SK-N-SH (cell line): ENCODE measurements at regions not wholly inside any gene's neighbourhood (a gene's known extent, or its start where the extent isn't known, plus 50 kb on each side); places are given as distances from the start of the nearest gene placed in this dataset.

Experiments
- CTCF ChIA-PET: fragments of 300-600, 350-600 bp; formaldehyde crosslinking; extraction: SDS; loops from one replicate; lab custom pipeline; 2021; lab: Yijun Ruan, JAX
- POLR2A ChIA-PET: fragments of 350-600 bp; sonication (Branson Sonifier 250); formaldehyde crosslinking; extraction: SDS; loops from one replicate; lab custom pipeline; 2020; ENCODE audit warnings: antibody characterized with exemption, inconsistent platforms; lab: Yijun Ruan, JAX
- DNase-seq: peaks from one replicate; pipeline ENCODE4 v3.0.0; 2012
- H2AFZ ChIP-seq: fragments of 200-600 bp; sonication (generic); 2 replicates; pipeline ENCODE4 v1.8.1; 2016; ENCODE audit warnings: antibody characterized with exemption, mild to moderate bottlenecking, low read depth
- H3F3A ChIP-seq: fragments of 200-600 bp; sonication (generic); replicated peaks from 2 replicates; pipeline ENCODE3; 2016; ENCODE audit warnings: antibody characterized with exemption, mild to moderate bottlenecking; ENCODE audit not compliant: insufficient read depth
- H3K27ac ChIP-seq, 2 experiments: fragments of 200-500 bp in 1 of 2; fragments of 200-600 bp in 1 of 2; sonication (Bioruptor generic) in 1 of 2; sonication (generic), shearing (Covaris generic) in 1 of 2; 2 replicates each; pipeline versions ENCODE4 v1.5.1 to v1.6.1; 2014 to 2016; ENCODE audit warnings: low read depth in 2 of 2, inconsistent platforms in 1 of 2, low read length in 1 of 2, mild to moderate bottlenecking in 1 of 2, mixed read lengths in 1 of 2
- H3K27me3 ChIP-seq: fragments of 200-600 bp; sonication (generic), shearing (Covaris generic); 2 replicates; pipeline ENCODE4 v1.6.1; 2016; ENCODE audit warnings: mixed run types; ENCODE audit not compliant: insufficient read depth
- H3K36me3 ChIP-seq, 2 experiments: fragments of 200-500 bp in 1 of 2; fragments of 200-600 bp in 1 of 2; sonication (Bioruptor generic) in 1 of 2; sonication (generic) in 1 of 2; replicated peaks in 1 of 2; 2 replicates each; pipeline versions ENCODE3 to v1.5.1; 2014 to 2016; ENCODE audit warnings: low read length in 1 of 2, mild to moderate bottlenecking in 1 of 2; ENCODE audit not compliant: insufficient read depth in 2 of 2, control insufficient read depth in 1 of 2
- H3K4me1 ChIP-seq, 2 experiments: fragments of 200-500 bp in 1 of 2; fragments of 200-600 bp in 1 of 2; sonication (Bioruptor generic) in 1 of 2; sonication (generic), shearing (Covaris generic) in 1 of 2; 2 replicates each; pipeline versions ENCODE4 v1.5.1 to v1.6.1; 2014 to 2016; ENCODE audit warnings: low read depth in 1 of 2, low read length in 1 of 2, mixed run types in 1 of 2; ENCODE audit not compliant: insufficient read depth in 2 of 2, control insufficient read depth in 1 of 2
- H3K4me2 ChIP-seq: fragments of 200-600 bp; sonication (generic), shearing (Covaris generic); 2 replicates; pipeline ENCODE4 v1.6.1; 2017; ENCODE audit warnings: mixed run types
- H3K4me3 ChIP-seq, 2 experiments: fragments of 200-500 bp in 1 of 2; fragments of 200-600 bp in 1 of 2; sonication (Bioruptor generic) in 1 of 2; sonication (generic), shearing (Covaris generic) in 1 of 2; 2 replicates each; pipeline versions ENCODE4 v1.5.1 to v1.8.1; 2014 to 2016; ENCODE audit warnings: low read depth in 2 of 2, inconsistent platforms in 1 of 2, low read length in 1 of 2, mild to moderate bottlenecking in 1 of 2, mixed read lengths in 1 of 2, moderate library complexity in 1 of 2
- H3K79me2 ChIP-seq: fragments of 200-600 bp; sonication (generic); 2 replicates; pipeline ENCODE4 v1.8.1; 2017; ENCODE audit warnings: mild to moderate bottlenecking; ENCODE audit not compliant: insufficient read depth
- H3K9ac ChIP-seq: fragments of 200-600 bp; sonication (generic); 2 replicates; pipeline ENCODE4 v1.6.1; 2017; ENCODE audit warnings: mixed run types
- H3K9me2 ChIP-seq: fragments of 200-600 bp; sonication (generic); 2 replicates; pipeline ENCODE4 v1.6.1; 2017; ENCODE audit warnings: mixed run types
- H3K9me3 ChIP-seq: fragments of 200-600 bp; sonication (generic); 2 replicates; pipeline ENCODE4 v1.6.1; 2017; ENCODE audit warnings: mixed run types, mild to moderate bottlenecking, moderate library complexity
- H4K20me1 ChIP-seq: fragments of 200-600 bp; sonication (generic); 2 replicates; pipeline ENCODE4 v1.6.1; 2017; ENCODE audit warnings: mild to moderate bottlenecking, mixed run types; ENCODE audit not compliant: insufficient read depth
- CTCF ChIP-seq: fragments of 200-600 bp; sonication (generic); IDR thresholded peaks from 2 replicates; pipeline ENCODE4 v1.6.1; 2017; ENCODE audit warnings: antibody characterized with exemption, mild to moderate bottlenecking, moderate library complexity
- EP300 ChIP-seq, 2 experiments: IDR thresholded peaks; 2 replicates each; pipeline versions ENCODE4 v1.4.0 to v1.6.1; 2012; ENCODE audit warnings: borderline replicate concordance in 1 of 2, low read depth in 1 of 2, low read length in 1 of 2
- GATA2 ChIP-seq: sonication (generic); formaldehyde crosslinking; IDR thresholded peaks from 2 replicates; pipeline ENCODE4 v1.5.0; 2020; ENCODE audit warnings: mild to moderate bottlenecking, missing genetic modification reagents
- MAX ChIP-seq: IDR thresholded peaks from 2 replicates; pipeline ENCODE4 v1.4.0; 2012; ENCODE audit warnings: low read depth
- MXI1 ChIP-seq: IDR thresholded peaks from 2 replicates; pipeline ENCODE4 v1.6.1; 2012; ENCODE audit warnings: mild to moderate bottlenecking, low read depth, low read length, improper control_type of control experiment
- NFIC ChIP-seq: IDR thresholded peaks from 2 replicates; pipeline ENCODE4 v1.4.0; 2012; ENCODE audit warnings: borderline replicate concordance
- NRF1 ChIP-seq: IDR thresholded peaks from 2 replicates; pipeline ENCODE4 v1.6.1; 2012; ENCODE audit warnings: low read depth, mild to moderate bottlenecking, low read length
- RCOR1 ChIP-seq: fragments of 150-350 bp; IDR thresholded peaks from 2 replicates; pipeline ENCODE4 v1.6.1; 2017; ENCODE audit warnings: antibody characterized with exemption, low read length
- REST ChIP-seq: IDR thresholded peaks from 2 replicates; pipeline ENCODE4 v1.6.1; 2012; ENCODE audit warnings: mild to moderate bottlenecking, low read depth, low read length, moderate library complexity
- RFX5 ChIP-seq: IDR thresholded peaks from 2 replicates; pipeline ENCODE4 v1.6.1; 2012; ENCODE audit warnings: mild to moderate bottlenecking, improper control_type of control experiment, low read length
- SIN3A ChIP-seq: IDR thresholded peaks from 2 replicates; pipeline ENCODE4 v1.6.1; 2012; ENCODE audit warnings: low read depth, mild to moderate bottlenecking, low read length, moderate library complexity, borderline replicate concordance
- TAF1 ChIP-seq: IDR thresholded peaks from 2 replicates; pipeline ENCODE4 v1.6.1; 2012; ENCODE audit warnings: low read depth, mild to moderate bottlenecking, low read length, moderate library complexity, borderline replicate concordance
- TCF12 ChIP-seq: IDR thresholded peaks from 2 replicates; pipeline ENCODE4 v1.4.0; 2012
- YY1 ChIP-seq: IDR thresholded peaks from 2 replicates; pipeline ENCODE4 v1.4.0; 2012; ENCODE audit warnings: low read depth, mild to moderate bottlenecking
- WGBS: methylation state at CpG from one replicate; pipeline ENCODE4 v1.1.6; 2017; ENCODE audit warnings: low lambda C conversion rate; 5-methylcytosine and 5-hydroxymethylcytosine counted together

DNA sequence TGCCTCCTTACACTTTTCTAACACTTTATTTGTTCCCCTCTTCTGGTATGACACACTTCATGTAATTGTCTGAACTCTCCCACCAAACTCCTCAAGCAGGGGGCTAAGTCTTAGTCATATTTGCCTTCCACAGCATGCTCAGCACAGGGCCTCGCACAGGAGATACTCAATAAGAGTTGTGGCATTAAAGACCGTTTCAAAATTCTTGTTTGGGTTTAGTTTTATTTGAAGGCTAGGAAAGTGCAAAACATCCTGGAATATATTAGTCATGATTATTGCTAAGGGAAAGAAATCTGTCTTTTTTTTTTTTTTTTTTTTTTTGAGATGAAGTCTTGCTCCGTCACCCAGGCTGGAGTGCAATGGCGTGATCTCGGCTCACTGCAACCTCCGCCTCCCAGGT, 137.6 kb upstream of the ECI2 start:
- CTCF ChIA-PET, result no interaction called here
- Histone ChIP-seq H3F3A (no peaks in the 10 kb centered on the region), H2AFZ (no peak overlapping the region), H3K27ac (no peak overlapping the region), H3K4me3 (no peak overlapping the region), H4K20me1 (no peaks in the 10 kb centered on the region), H3K4me2 (no peak overlapping the region), H3K9me2 (no peaks in the 10 kb centered on the region), H3K9me3 (no peaks in the 10 kb centered on the region), H3K9ac (no peak overlapping the region), H3K36me3 (no peaks in the 10 kb centered on the region), H3K27me3 (peaks cover 6% of the 10 kb centered on the region; the same call in 1 of the 2 replicates), H3K79me2 (no peaks in the 10 kb centered on the region), H3K4me1 (peaks cover 0 to 9% of the 10 kb centered on the region in 2 experiments; a peak in 1 of 4 replicates)
- 80% methylated on average over 6 of the region's 6 CpGs for WGBS
- TF ChIP-seq MAX, result no peak
- TF ChIP-seq NFIC, result no peak
- no peak for TF ChIP-seq TCF12
- TF ChIP-seq EP300 (IDR thresholded peaks at IDR 0.05; ENCODE audit: borderline replicate concordance in 1 of 2, low read depth in 1 of 2, low read length in 1 of 2), result no peak
- no peak for TF ChIP-seq SIN3A
- TF ChIP-seq TAF1, result no peak
- no peak for TF ChIP-seq GATA2
- no peak for TF ChIP-seq RFX5
- no peak for TF ChIP-seq MXI1
- TF ChIP-seq CTCF, result no peak
- no peak for TF ChIP-seq REST
- no peak for TF ChIP-seq RCOR1
- TF ChIP-seq YY1, result no peak
- no peak for TF ChIP-seq NRF1
- POLR2A ChIA-PET, result no interaction called here
- no peak for DNase-seq
